ENCODE measurements at regions not wholly inside any gene's neighbourhood (a gene's known extent, or its start where the extent isn't known, plus 50 kb on each side); places are given as distances from the start of the nearest gene placed in this dataset.

GRCh38 chr12:20213723-20214625, 154.4 kb upstream of the PDE3A start:
- Histone ChIP-seq H3K27me3 (replicated peaks in 1 of 4; ENCODE audit: control extremely low read depth in 1 of 4, control insufficient read depth in 3 of 4, insufficient read depth in 4 of 4, low read length in 3 of 4) (no peaks in the 10 kb centered on the region), H3K9me3 (ENCODE audit: control extremely low read depth in 1 of 3, control insufficient read depth in 2 of 3, insufficient read depth in 1 of 3, low read length in 2 of 3) (no peaks in the 10 kb centered on the region), H3K79me2 (ENCODE audit: control insufficient read depth, insufficient read depth, low read length) (no peaks in the 10 kb centered on the region), H3K4me3 (ENCODE audit: control extremely low read depth in 1 of 5, extremely low read depth in 1 of 5, insufficient read depth in 1 of 5, low read depth in 2 of 5, low read length in 4 of 5) (no peak overlapping the region), H3K27ac (ENCODE audit: low read length in 2 of 2) (no peak overlapping the region), H3K4me2 (replicated peaks; ENCODE audit: low read depth, low read length, poor library complexity, severe bottlenecking) (no peak overlapping the region), H3K9ac (ENCODE audit: low read length) (no peak overlapping the region), H3K36me3 (replicated peaks in 1 of 2; ENCODE audit: control extremely low read depth in 1 of 2, control insufficient read depth in 1 of 2, extremely low read depth in 1 of 2, insufficient read depth in 2 of 2, low read length in 1 of 2) (no peaks in the 10 kb centered on the region), H2AFZ (ENCODE audit: insufficient read depth, low read depth, low read length, poor library complexity, severe bottlenecking) (no peak overlapping the region), H4K20me1 (ENCODE audit: control insufficient read depth, insufficient read depth, low read length, poor library complexity, severe bottlenecking) (no peaks in the 10 kb centered on the region), H3K4me1 (ENCODE audit: control insufficient read depth in 2 of 2, insufficient read depth in 2 of 2, low read length in 2 of 2) (no peaks in the 10 kb centered on the region)
- Mint-ChIP-seq H3K4me3 (no peak overlapping the region), H3K27ac (no peak overlapping the region), H3K4me1 (no peaks in the 10 kb centered on the region), H3K9me3 (ENCODE audit: insufficient read depth) (peaks cover 4% of the 10 kb centered on the region), H3K27me3 (no peaks in the 10 kb centered on the region)
- DNase-seq (no peak), ATAC-seq (ENCODE audit: low read depth) (no peak)
- TF ChIP-seq CTCF (IDR thresholded peaks at IDR 0.05), result no peak
- no peak for TF ChIP-seq EZH2 (IDR thresholded peaks at IDR 0.05; ENCODE audit: borderline replicate concordance, insufficient read depth, low read depth, low read length, poor library complexity, severe bottlenecking)
- CTCF ChIA-PET, result no interaction called here
- intact Hi-C loops (cut with micrococcal nuclease), result no loop called here
- POLR2A ChIA-PET, result no interaction called here
- 81% methylated on average over 2 of the region's 7 CpGs for WGBS (ENCODE audit: insufficient coverage)

- Mint-ChIP-seq H3K27me3 (no peaks in the 10 kb centered on the region), H3K4me3 (no peak overlapping the region), H3K9me3 (ENCODE audit: insufficient read depth) (peaks cover 3% of the 10 kb centered on the region), H3K27ac (no peak overlapping the region), H3K4me1 (no peaks in the 10 kb centered on the region)
- Histone ChIP-seq H3K27ac (ENCODE audit: low read length in 2 of 2) (no peak overlapping the region), H3K4me3 (ENCODE audit: control extremely low read depth in 1 of 5, extremely low read depth in 1 of 5, insufficient read depth in 1 of 5, low read depth in 2 of 5, low read length in 4 of 5) (no peak overlapping the region), H3K9ac (ENCODE audit: low read length) (no peak overlapping the region), H3K4me1 (ENCODE audit: control insufficient read depth in 2 of 2, insufficient read depth in 2 of 2, low read length in 2 of 2) (no peaks in the 10 kb centered on the region), H3K79me2 (ENCODE audit: control insufficient read depth, insufficient read depth, low read length) (no peaks in the 10 kb centered on the region), H3K36me3 (replicated peaks in 1 of 2; ENCODE audit: control extremely low read depth in 1 of 2, control insufficient read depth in 1 of 2, extremely low read depth in 1 of 2, insufficient read depth in 2 of 2, low read length in 1 of 2) (no peaks in the 10 kb centered on the region), H2AFZ (ENCODE audit: insufficient read depth, low read depth, low read length, poor library complexity, severe bottlenecking) (no peak overlapping the region), H4K20me1 (ENCODE audit: control insufficient read depth, insufficient read depth, low read length, poor library complexity, severe bottlenecking) (no peaks in the 10 kb centered on the region), H3K9me3 (ENCODE audit: control extremely low read depth in 1 of 3, control insufficient read depth in 2 of 3, insufficient read depth in 1 of 3, low read length in 2 of 3) (peaks cover 0 to 4% (median 0%) of the 10 kb centered on the region in 3 donors), H3K4me2 (replicated peaks; ENCODE audit: low read depth, low read length, poor library complexity, severe bottlenecking) (no peak overlapping the region), H3K27me3 (replicated peaks in 1 of 4; ENCODE audit: control extremely low read depth in 1 of 4, control insufficient read depth in 3 of 4, insufficient read depth in 4 of 4, low read length in 3 of 4) (no peaks in the 10 kb centered on the region)
- ATAC-seq (ENCODE audit: low read depth), result no peak
- CTCF ChIA-PET, result no interaction called here
- intact Hi-C loops (cut with micrococcal nuclease), result no loop called here
- WGBS (ENCODE audit: insufficient coverage), result no CpG with 5 or more reads among the region's 1 CpG
- TF ChIP-seq CTCF (IDR thresholded peaks at IDR 0.05) (no peak), EZH2 (IDR thresholded peaks at IDR 0.05; ENCODE audit: borderline replicate concordance, insufficient read depth, low read depth, low read length, poor library complexity, severe bottlenecking) (no peak)
- DNase-seq, result no peak
- POLR2A ChIA-PET, result no interaction called here
Observed at GRCh38 chr12:20220339-20220738, 148.0 kb upstream of the PDE3A start.

Data from B cell (primary cell).